Liver (tissue), 8 donors: ENCODE measurements at regions not wholly inside any gene's neighbourhood (a gene's known extent, or its start where the extent isn't known, plus 50 kb on each side); places are given as distances from the start of the nearest gene placed in this dataset.

Experiments used
- DNase-seq: peaks from one replicate; pipeline ENCODE4 v3.0.0-alpha.2; 2017; ENCODE audit warnings: low spot score
- H3K27ac ChIP-seq, 2 donors: one replicate each; pipeline ENCODE4 v1.7.0; 2013; ENCODE audit warnings: inconsistent platforms in 2 of 2, low read length in 2 of 2, control low read depth in 1 of 2, low read depth in 1 of 2, mild to moderate bottlenecking in 1 of 2
- H3K27me3 ChIP-seq, 4 donors: one replicate each; pipeline versions ENCODE4 v1.6.1 to v1.7.0; 2013; ENCODE audit warnings: low read length in 3 of 4, inconsistent platforms in 1 of 4, mild to moderate bottlenecking in 1 of 4, moderate library complexity in 1 of 4; ENCODE audit not compliant: control insufficient read depth in 4 of 4, insufficient read depth in 4 of 4
- H3K36me3 ChIP-seq, 4 donors: one replicate each; pipeline versions ENCODE4 v1.6.1 to v1.7.0; 2013; ENCODE audit warnings: low read length in 3 of 4, mild to moderate bottlenecking in 3 of 4, low read depth in 1 of 4, moderate library complexity in 1 of 4; ENCODE audit not compliant: control insufficient read depth in 4 of 4, insufficient read depth in 3 of 4
- H3K4me1 ChIP-seq, 4 donors: one replicate each; pipeline versions ENCODE4 v1.6.1 to v1.7.0; 2013; ENCODE audit warnings: low read length in 3 of 4, mild to moderate bottlenecking in 3 of 4, moderate library complexity in 1 of 4; ENCODE audit not compliant: control insufficient read depth in 4 of 4, insufficient read depth in 4 of 4
- H3K4me3 ChIP-seq, 3 donors: one replicate each; pipeline versions ENCODE4 v1.6.1 to v1.7.0; 2013; ENCODE audit warnings: low read length in 3 of 3, control low read depth in 1 of 3, low read depth in 1 of 3, mild to moderate bottlenecking in 1 of 3
- H3K9ac ChIP-seq, 2 donors: one replicate each; pipeline ENCODE4 v1.7.0; 2013; ENCODE audit warnings: low read length in 2 of 2, mild to moderate bottlenecking in 2 of 2, moderate library complexity in 2 of 2, control low read depth in 1 of 2, low read depth in 1 of 2
- H3K9me3 ChIP-seq, 4 donors: one replicate each; pipeline versions ENCODE4 v1.6.1 to v1.7.0; 2013; ENCODE audit warnings: low read length in 3 of 4; ENCODE audit not compliant: control insufficient read depth in 4 of 4
- EGR1 ChIP-seq, 2 donors: IDR thresholded peaks; 2 replicates each; pipeline ENCODE4 v1.6.1; 2016 to 2018; ENCODE audit warnings: antibody characterized with exemption in 2 of 2, low read depth in 2 of 2
- FOXA1 ChIP-seq: IDR thresholded peaks from 2 replicates; pipeline ENCODE4 v1.6.1; 2016; ENCODE audit warnings: antibody characterized with exemption
- FOXA2 ChIP-seq: IDR thresholded peaks from 2 replicates; pipeline ENCODE4 v1.6.1; 2016; ENCODE audit warnings: antibody characterized with exemption
- GABPA ChIP-seq, 2 donors: IDR thresholded peaks in 1 of 2; conservative IDR thresholded peaks in 1 of 2; 2 replicates each; pipeline ENCODE4 v1.6.1; 2016; ENCODE audit warnings: antibody characterized with exemption in 2 of 2, mild to moderate bottlenecking in 1 of 2, moderate library complexity in 1 of 2
- HNF4G ChIP-seq: IDR thresholded peaks from 2 replicates; pipeline ENCODE4 v1.6.1; 2016; ENCODE audit warnings: antibody characterized with exemption
- NR2F2 ChIP-seq: IDR thresholded peaks from 2 replicates; pipeline ENCODE4 v1.6.1; 2016; ENCODE audit warnings: antibody characterized with exemption
- RAD21 ChIP-seq, 2 donors: IDR thresholded peaks; 2 replicates each; pipeline ENCODE4 v1.6.1; 2016; ENCODE audit warnings: antibody characterized with exemption in 2 of 2, mild to moderate bottlenecking in 2 of 2
- REST ChIP-seq: IDR thresholded peaks from 2 replicates; pipeline ENCODE4 v1.6.1; 2016; ENCODE audit warnings: antibody characterized with exemption, mild to moderate bottlenecking
- RXRA ChIP-seq, 2 donors: IDR thresholded peaks; 2 replicates each; pipeline ENCODE4 v1.6.1; 2017 to 2018; ENCODE audit warnings: antibody characterized with exemption in 2 of 2, mild to moderate bottlenecking in 1 of 2
- SP1 ChIP-seq: IDR thresholded peaks from 2 replicates; pipeline ENCODE4 v1.6.1; 2018; ENCODE audit warnings: antibody characterized with exemption, mild to moderate bottlenecking
- YY1 ChIP-seq: IDR thresholded peaks from 2 replicates; pipeline ENCODE4 v1.6.1; 2016; ENCODE audit warnings: antibody characterized with exemption, mild to moderate bottlenecking
- ZBTB33 ChIP-seq: IDR thresholded peaks from 2 replicates; pipeline ENCODE4 v1.6.1; 2016; ENCODE audit warnings: antibody characterized with exemption
- WGBS: extraction: QIAGEN DNeasy Blood & Tissue Kit; methylation state at CpG from one replicate; pipeline ENCODE4 v1.1.7; 2013; 5-methylcytosine and 5-hydroxymethylcytosine counted together
- TF ChIP-seq, protein P1 (sequence below): IDR thresholded peaks from 2 replicates; pipeline ENCODE4 v1.6.1; 2016; ENCODE audit warnings: antibody characterized with exemption
- TF ChIP-seq, protein P2 (sequence below): IDR thresholded peaks from 2 replicates; pipeline ENCODE4 v1.6.1; 2016; ENCODE audit warnings: antibody characterized with exemption
- TF ChIP-seq, protein P3 (sequence below): fragments of 150-350 bp; IDR thresholded peaks from 2 replicates; pipeline ENCODE4 v1.5.1; 2017; ENCODE audit warnings: improper control_type of control experiment, low read depth, low read length; ENCODE audit not compliant: missing input control
- donor health status: healthy.
- donor health status: healthy.
- donor health status: healthy.
- donor health status: healthy.
- donor health status: healthy.

DNA sequence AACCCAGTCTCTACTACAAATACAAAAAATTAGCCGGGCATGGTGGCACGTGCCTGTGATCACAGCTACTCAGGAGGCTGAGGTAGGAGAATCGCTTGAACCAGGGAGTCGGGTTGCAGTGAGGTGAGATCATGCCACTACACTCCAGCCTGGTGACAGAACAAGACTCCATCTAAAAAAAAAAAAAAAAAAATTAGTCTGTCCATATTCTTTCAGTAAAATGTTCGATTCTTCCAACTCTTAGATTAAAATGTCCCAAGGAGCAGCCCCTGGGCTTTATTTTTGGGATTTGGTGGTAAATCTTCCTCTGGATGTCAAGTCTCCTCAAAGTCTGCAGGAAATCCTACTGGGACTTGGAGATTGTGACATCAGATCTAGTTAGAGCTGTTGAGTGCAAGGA, 101.0 kb upstream of the EEF1E1 start (continued):
- TF ChIP-seq ZBTB33 = no peak
- TF ChIP-seq FOXA1 = no peak

GRCh38 chr6:8201679-8202078, 99.3 kb upstream of the EEF1E1 start:
- H3K4me3 ChIP-seq = no peak overlapping the region
- H3K27ac ChIP-seq = no peak overlapping the region
- H3K27me3 ChIP-seq = peaks cover 0 to 9% (median 0%) of the 10 kb centered on the region in 4 donors
- 78% methylated on average over 5 of the region's 5 CpGs for WGBS
- no peak overlapping the region for H3K9ac ChIP-seq
- TF ChIP-seq, protein P1, sequence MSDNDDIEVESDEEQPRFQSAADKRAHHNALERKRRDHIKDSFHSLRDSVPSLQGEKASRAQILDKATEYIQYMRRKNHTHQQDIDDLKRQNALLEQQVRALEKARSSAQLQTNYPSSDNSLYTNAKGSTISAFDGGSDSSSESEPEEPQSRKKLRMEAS = no peak
- TF ChIP-seq ZBTB33 (no peak), EGR1 (IDR thresholded peaks at IDR 0.05; ENCODE audit: low read depth in 2 of 2) (no peak), FOXA2 (no peak), RXRA (IDR thresholded peaks at IDR 0.05) (no peak), GABPA (IDR thresholded peaks at IDR 0.05 in 1 of 2, conservative IDR thresholded peaks at IDR 0.05 in 1 of 2) (no peak), SP1 (no peak), RAD21 (IDR thresholded peaks at IDR 0.05) (no peak), HNF4G (no peak), REST (no peak), YY1 (no peak), NR2F2 (no peak)
- TF ChIP-seq, protein P2, sequence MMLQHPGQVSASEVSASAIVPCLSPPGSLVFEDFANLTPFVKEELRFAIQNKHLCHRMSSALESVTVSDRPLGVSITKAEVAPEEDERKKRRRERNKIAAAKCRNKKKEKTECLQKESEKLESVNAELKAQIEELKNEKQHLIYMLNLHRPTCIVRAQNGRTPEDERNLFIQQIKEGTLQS = no peak
- TF ChIP-seq, protein P3, sequence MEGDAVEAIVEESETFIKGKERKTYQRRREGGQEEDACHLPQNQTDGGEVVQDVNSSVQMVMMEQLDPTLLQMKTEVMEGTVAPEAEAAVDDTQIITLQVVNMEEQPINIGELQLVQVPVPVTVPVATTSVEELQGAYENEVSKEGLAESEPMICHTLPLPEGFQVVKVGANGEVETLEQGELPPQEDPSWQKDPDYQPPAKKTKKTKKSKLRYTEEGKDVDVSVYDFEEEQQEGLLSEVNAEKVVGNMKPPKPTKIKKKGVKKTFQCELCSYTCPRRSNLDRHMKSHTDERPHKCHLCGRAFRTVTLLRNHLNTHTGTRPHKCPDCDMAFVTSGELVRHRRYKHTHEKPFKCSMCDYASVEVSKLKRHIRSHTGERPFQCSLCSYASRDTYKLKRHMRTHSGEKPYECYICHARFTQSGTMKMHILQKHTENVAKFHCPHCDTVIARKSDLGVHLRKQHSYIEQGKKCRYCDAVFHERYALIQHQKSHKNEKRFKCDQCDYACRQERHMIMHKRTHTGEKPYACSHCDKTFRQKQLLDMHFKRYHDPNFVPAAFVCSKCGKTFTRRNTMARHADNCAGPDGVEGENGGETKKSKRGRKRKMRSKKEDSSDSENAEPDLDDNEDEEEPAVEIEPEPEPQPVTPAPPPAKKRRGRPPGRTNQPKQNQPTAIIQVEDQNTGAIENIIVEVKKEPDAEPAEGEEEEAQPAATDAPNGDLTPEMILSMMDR = no peak
- H3K36me3 ChIP-seq = no peaks in the 10 kb centered on the region
- H3K9me3 ChIP-seq = peaks cover 0 to 1% (median 0%) of the 10 kb centered on the region in 4 donors
- no peaks in the 10 kb centered on the region for H3K4me1 ChIP-seq
- DNase-seq = no peak
